ENCODE measurements at regions not wholly inside any gene's neighbourhood (a gene's known extent, or its start where the extent isn't known, plus 50 kb on each side); places are given as distances from the start of the nearest gene placed in this dataset.

- no peak for DNase-seq
- Histone ChIP-seq H3K4me1 (no peaks in the 10 kb centered on the region), H3K27me3 (replicated peaks; ENCODE audit: control insufficient read depth, insufficient read depth, low read length) (no peaks in the 10 kb centered on the region), H3K36me3 (ENCODE audit: control insufficient read depth, insufficient read depth, low read length) (no peaks in the 10 kb centered on the region), H3K9me3 (no peaks in the 10 kb centered on the region), H3K4me3 (ENCODE audit: low read depth, low read length) (no peak overlapping the region)
- no peak for TF ChIP-seq CTCF (IDR thresholded peaks at IDR 0.05; ENCODE audit: insufficient read depth in 1 of 2, low read depth in 1 of 2, low read length in 1 of 2, severe bottlenecking in 1 of 2, unreplicated experiment in 1 of 2)
- ChIA-PET POLR2A (no interaction called here), CTCF (no interaction called here)
- no peak overlapping the region for H3K27ac Mint-ChIP-seq (ENCODE audit: unreplicated experiment)
- no peak overlapping the region for H3K4me3 Mint-ChIP-seq (ENCODE audit: unreplicated experiment)
- no TSS peak for BruUV-seq (replicated peaks)
- peaks cover 16% of the 10 kb centered on the region for H3K27me3 Mint-ChIP-seq (ENCODE audit: insufficient read depth, unreplicated experiment)
- intact Hi-C loops (cut with micrococcal nuclease; ENCODE audit: unreplicated experiment): no loop called here
- H3K9me3 Mint-ChIP-seq (ENCODE audit: unreplicated experiment): no peaks in the 10 kb centered on the region
- H3K36me3 Mint-ChIP-seq (ENCODE audit: insufficient read depth, unreplicated experiment): no peaks in the 10 kb centered on the region
- H3K4me1 Mint-ChIP-seq (ENCODE audit: low read depth, unreplicated experiment): no peaks in the 10 kb centered on the region
Measured at GRCh38 chr10:10564081-10564794, 453.4 kb upstream of the CELF2 start.

- no peaks in the 10 kb centered on the region for H3K36me3 ChIP-seq (ENCODE audit: control insufficient read depth, insufficient read depth, low read length)
- Mint-ChIP-seq H3K4me3 (ENCODE audit: unreplicated experiment) (no peak overlapping the region), H3K27ac (ENCODE audit: unreplicated experiment) (no peak overlapping the region), H3K27me3 (ENCODE audit: insufficient read depth, unreplicated experiment) (peaks cover 4% of the 10 kb centered on the region), H3K4me1 (ENCODE audit: low read depth, unreplicated experiment) (no peaks in the 10 kb centered on the region), H3K9me3 (ENCODE audit: unreplicated experiment) (no peaks in the 10 kb centered on the region), H3K36me3 (ENCODE audit: insufficient read depth, unreplicated experiment) (no peaks in the 10 kb centered on the region)
- DNase-seq: no peak
- intact Hi-C loops (cut with micrococcal nuclease; ENCODE audit: unreplicated experiment): no loop called here
- H3K27me3 ChIP-seq (replicated peaks; ENCODE audit: control insufficient read depth, insufficient read depth, low read length): no peaks in the 10 kb centered on the region
- no TSS peak for BruUV-seq (replicated peaks)
- ChIA-PET CTCF (no interaction called here), POLR2A (no interaction called here)
- no peak overlapping the region for H3K4me3 ChIP-seq (ENCODE audit: low read depth, low read length)
- H3K4me1 ChIP-seq: no peaks in the 10 kb centered on the region
- H3K9me3 ChIP-seq: no peaks in the 10 kb centered on the region
- no peak for TF ChIP-seq CTCF (IDR thresholded peaks at IDR 0.05; ENCODE audit: insufficient read depth in 1 of 2, low read depth in 1 of 2, low read length in 1 of 2, severe bottlenecking in 1 of 2, unreplicated experiment in 1 of 2)
Measured at GRCh38 chr10:10576937-10577336, 440.7 kb upstream of the CELF2 start.

GRCh38 chr10:10579709-10580108 is 438.0 kb upstream of the CELF2 start:
- Histone ChIP-seq H3K9me3 (no peaks in the 10 kb centered on the region), H3K36me3 (ENCODE audit: control insufficient read depth, insufficient read depth, low read length) (no peaks in the 10 kb centered on the region), H3K4me3 (ENCODE audit: low read depth, low read length) (no peak overlapping the region), H3K27me3 (replicated peaks; ENCODE audit: control insufficient read depth, insufficient read depth, low read length) (no peaks in the 10 kb centered on the region), H3K4me1 (no peaks in the 10 kb centered on the region)
- BruUV-seq (replicated peaks): no TSS peak
- ChIA-PET CTCF (no interaction called here), POLR2A (no interaction called here)
- Mint-ChIP-seq H3K9me3 (ENCODE audit: unreplicated experiment) (no peaks in the 10 kb centered on the region), H3K4me3 (ENCODE audit: unreplicated experiment) (no peak overlapping the region), H3K27me3 (ENCODE audit: insufficient read depth, unreplicated experiment) (peaks cover 16% of the 10 kb centered on the region), H3K4me1 (ENCODE audit: low read depth, unreplicated experiment) (no peaks in the 10 kb centered on the region), H3K36me3 (ENCODE audit: insufficient read depth, unreplicated experiment) (no peaks in the 10 kb centered on the region), H3K27ac (ENCODE audit: unreplicated experiment) (no peak overlapping the region)
- DNase-seq: no peak
- TF ChIP-seq CTCF (IDR thresholded peaks at IDR 0.05; ENCODE audit: insufficient read depth in 1 of 2, low read depth in 1 of 2, low read length in 1 of 2, severe bottlenecking in 1 of 2, unreplicated experiment in 1 of 2): no peak
- intact Hi-C loops (cut with micrococcal nuclease; ENCODE audit: unreplicated experiment): no loop called here
